ENCODE measurements at regions not wholly inside any gene's neighbourhood (a gene's known extent, or its start where the extent isn't known, plus 50 kb on each side); places are given as distances from the start of the nearest gene placed in this dataset.

DNA sequence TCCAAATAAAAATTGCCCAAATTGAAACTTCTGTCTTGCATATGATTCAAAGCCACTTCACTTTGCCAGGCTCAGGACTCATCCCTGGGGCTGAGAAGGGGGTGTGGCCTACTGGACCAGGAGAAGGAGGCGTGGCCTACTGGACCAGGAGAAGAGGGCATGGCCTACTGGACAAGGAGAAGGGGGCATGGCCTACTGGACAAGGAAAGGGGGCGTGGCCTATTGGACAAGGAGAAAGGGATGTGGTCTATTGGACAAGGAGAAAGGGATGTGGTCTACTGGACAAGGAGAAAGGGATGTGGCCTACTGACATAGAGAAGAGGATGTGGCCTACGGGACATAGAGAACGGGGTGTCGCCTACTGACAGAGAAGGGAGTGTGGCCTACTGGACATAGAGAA lies 405.3 kb downstream of the RRAGC start:
- TF ChIP-seq POLR2A (IDR thresholded peaks at IDR 0.05), result no peak
- TF ChIP-seq, protein P1, sequence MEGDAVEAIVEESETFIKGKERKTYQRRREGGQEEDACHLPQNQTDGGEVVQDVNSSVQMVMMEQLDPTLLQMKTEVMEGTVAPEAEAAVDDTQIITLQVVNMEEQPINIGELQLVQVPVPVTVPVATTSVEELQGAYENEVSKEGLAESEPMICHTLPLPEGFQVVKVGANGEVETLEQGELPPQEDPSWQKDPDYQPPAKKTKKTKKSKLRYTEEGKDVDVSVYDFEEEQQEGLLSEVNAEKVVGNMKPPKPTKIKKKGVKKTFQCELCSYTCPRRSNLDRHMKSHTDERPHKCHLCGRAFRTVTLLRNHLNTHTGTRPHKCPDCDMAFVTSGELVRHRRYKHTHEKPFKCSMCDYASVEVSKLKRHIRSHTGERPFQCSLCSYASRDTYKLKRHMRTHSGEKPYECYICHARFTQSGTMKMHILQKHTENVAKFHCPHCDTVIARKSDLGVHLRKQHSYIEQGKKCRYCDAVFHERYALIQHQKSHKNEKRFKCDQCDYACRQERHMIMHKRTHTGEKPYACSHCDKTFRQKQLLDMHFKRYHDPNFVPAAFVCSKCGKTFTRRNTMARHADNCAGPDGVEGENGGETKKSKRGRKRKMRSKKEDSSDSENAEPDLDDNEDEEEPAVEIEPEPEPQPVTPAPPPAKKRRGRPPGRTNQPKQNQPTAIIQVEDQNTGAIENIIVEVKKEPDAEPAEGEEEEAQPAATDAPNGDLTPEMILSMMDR (IDR thresholded peaks at IDR 0.05), result no peak
